BLaER1 (cell line): ENCODE measurements at regions not wholly inside any gene's neighbourhood (a gene's known extent, or its start where the extent isn't known, plus 50 kb on each side); places are given as distances from the start of the nearest gene placed in this dataset.
A peak's percentile ranks its signal among the peaks of the same experiment; 100 is the strongest.

ENCODE experiments used
- H3K27ac ChIP-seq: shearing (Covaris generic); formaldehyde crosslinking; 2 replicates; pipeline ENCODE4 v1.8.1; 2022
- H3K27me3 ChIP-seq: shearing (Covaris generic); formaldehyde crosslinking; 2 replicates; pipeline ENCODE4 v1.8.1; 2022
- H3K36me3 ChIP-seq: shearing (Covaris generic); formaldehyde crosslinking; 2 replicates; pipeline ENCODE4 v1.8.1; 2022
- H3K4me1 ChIP-seq: shearing (Covaris generic); formaldehyde crosslinking; 2 replicates; pipeline ENCODE4 v1.8.1; 2022
- H3K4me2 ChIP-seq: shearing (Covaris generic); formaldehyde crosslinking; 2 replicates; pipeline ENCODE4 v1.8.1; 2022
- H3K4me3 ChIP-seq: shearing (Covaris generic); formaldehyde crosslinking; 2 replicates; pipeline ENCODE4 v1.8.1; 2022
- H3K9ac ChIP-seq: shearing (Covaris generic); formaldehyde crosslinking; 2 replicates; pipeline ENCODE4 v1.8.1; 2022
- H3K9me3 ChIP-seq: shearing (Covaris generic); formaldehyde crosslinking; 2 replicates; pipeline ENCODE4 v1.8.1; 2022
- H4K20me1 ChIP-seq: shearing (Covaris generic); formaldehyde crosslinking; 2 replicates; pipeline ENCODE4 v1.8.1; 2022
- Cebpa-rat ChIP-seq: shearing (Covaris generic); IDR thresholded peaks from 2 replicates; pipeline ENCODE4 v1.8.1; 2022

DNA sequence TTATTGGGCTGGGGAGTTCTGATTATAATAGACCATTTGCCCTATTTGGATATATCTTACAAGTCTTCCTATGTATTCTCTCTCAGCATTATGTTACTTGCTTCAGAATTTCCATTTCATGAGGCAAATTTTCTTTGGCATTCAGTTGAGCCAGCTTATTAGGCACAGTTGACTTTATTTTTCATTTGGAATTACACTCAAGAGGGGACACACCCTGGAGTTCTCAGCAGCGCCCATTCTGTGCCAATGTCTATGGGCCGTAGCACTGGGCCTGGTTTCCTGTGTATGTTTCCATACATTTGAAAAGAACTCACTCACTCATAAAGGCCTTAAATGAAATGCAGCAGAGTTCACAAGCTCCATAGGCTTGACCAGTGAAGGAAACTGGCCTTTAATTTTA lies 138.5 kb downstream of the KLF12 start:
- TF ChIP-seq Cebpa-rat, result no peak
- Histone ChIP-seq H4K20me1 (no peaks in the 10 kb centered on the region), H3K4me1 (no peaks in the 10 kb centered on the region), H3K4me3 (no peak overlapping the region), H3K4me2 (no peak overlapping the region), H3K9me3 (no peaks in the 10 kb centered on the region), H3K36me3 (peaks cover 15% of the 10 kb centered on the region), H3K9ac (no peak overlapping the region), H3K27ac (no peak overlapping the region), H3K27me3 (no peaks in the 10 kb centered on the region)

DNA sequence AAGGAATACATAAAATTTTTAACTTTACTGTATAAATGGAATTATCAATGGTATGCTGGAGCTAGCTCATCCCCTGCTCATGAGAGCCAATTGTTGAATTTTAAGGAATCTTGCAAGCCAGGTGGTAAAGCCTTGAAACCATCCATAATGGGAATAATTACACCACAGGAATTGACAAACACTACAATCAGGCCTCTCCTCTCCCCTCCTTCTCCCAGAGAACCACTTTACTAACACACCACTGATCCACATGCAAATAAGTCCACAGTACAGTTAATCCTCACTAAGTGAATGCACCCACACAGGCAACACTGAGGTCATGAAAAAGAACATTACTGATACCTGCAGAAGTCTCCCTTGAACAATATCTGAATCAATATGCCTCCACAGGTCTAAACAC lies 140.5 kb downstream of the KLF12 start:
- H3K27me3 ChIP-seq, result no peaks in the 10 kb centered on the region
- H3K9ac ChIP-seq, result no peak overlapping the region
- no peak overlapping the region for H3K4me3 ChIP-seq
- no peak for TF ChIP-seq Cebpa-rat
- H3K4me1 ChIP-seq, result no peaks in the 10 kb centered on the region
- H3K9me3 ChIP-seq, result no peaks in the 10 kb centered on the region
- H3K4me2 ChIP-seq, result no peak overlapping the region
- H3K27ac ChIP-seq, result no peak overlapping the region
- H4K20me1 ChIP-seq, result no peaks in the 10 kb centered on the region
- H3K36me3 ChIP-seq, result peaks cover 15% of the 10 kb centered on the region

DNA sequence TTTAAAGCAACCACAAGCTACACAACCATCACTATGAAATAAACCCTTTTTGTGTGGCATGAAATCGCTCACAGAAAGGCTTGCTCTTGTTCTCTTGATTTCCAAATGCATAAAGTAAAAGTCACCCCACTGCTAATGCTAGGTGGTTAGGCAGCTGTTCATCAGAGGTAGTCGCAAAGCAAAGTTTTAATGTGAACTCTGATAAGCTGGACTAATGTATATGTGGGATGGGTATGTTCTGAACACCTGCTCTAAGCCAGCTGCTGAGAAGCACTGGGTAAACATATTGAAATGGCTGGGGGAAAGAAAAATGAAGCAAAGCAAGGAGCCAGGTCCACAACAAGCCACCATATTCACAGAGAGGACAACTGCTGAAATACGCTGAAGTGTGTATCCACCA lies 142.3 kb downstream of the KLF12 start:
- TF ChIP-seq Cebpa-rat, result no peak
- Histone ChIP-seq H3K4me1 (peaks cover 9% of the 10 kb centered on the region; the same call in 1 of the 2 replicates), H3K4me2 (no peak overlapping the region), H3K36me3 (peaks cover 15% of the 10 kb centered on the region), H3K9ac (no peak overlapping the region), H3K4me3 (no peak overlapping the region), H3K27ac (no peak overlapping the region), H4K20me1 (no peaks in the 10 kb centered on the region), H3K9me3 (peaks cover 4% of the 10 kb centered on the region; the same call in 1 of the 2 replicates), H3K27me3 (no peaks in the 10 kb centered on the region)

DNA sequence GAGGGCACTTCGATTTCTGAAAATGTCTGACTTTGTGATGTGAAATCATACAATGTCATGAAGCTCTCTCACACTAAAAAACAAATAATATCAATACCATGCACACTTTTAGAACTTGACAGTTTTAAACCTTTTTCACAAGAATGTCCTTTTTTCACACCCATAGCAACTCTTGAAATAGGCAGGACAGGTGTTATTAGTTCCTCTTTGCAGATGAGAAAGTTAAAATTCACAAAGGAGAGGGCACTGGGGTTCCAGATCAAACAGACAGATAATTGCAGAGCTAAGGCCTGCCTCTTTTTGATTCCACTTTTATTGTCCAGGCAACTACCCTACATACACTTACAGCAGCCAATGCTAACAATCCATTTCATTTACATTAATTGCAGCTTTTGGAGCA lies 142.8 kb downstream of the KLF12 start:
- Histone ChIP-seq H3K27ac (no peak overlapping the region), H3K27me3 (no peaks in the 10 kb centered on the region), H3K9me3 (peaks cover 4% of the 10 kb centered on the region; the same call in 1 of the 2 replicates), H3K36me3 (peaks cover 17% of the 10 kb centered on the region), H3K9ac (no peak overlapping the region), H3K4me1 (peaks cover 9% of the 10 kb centered on the region; the same call in 1 of the 2 replicates), H3K4me3 (no peak overlapping the region), H3K4me2 (no peak overlapping the region), H4K20me1 (no peaks in the 10 kb centered on the region)
- TF ChIP-seq Cebpa-rat, result no peak

DNA sequence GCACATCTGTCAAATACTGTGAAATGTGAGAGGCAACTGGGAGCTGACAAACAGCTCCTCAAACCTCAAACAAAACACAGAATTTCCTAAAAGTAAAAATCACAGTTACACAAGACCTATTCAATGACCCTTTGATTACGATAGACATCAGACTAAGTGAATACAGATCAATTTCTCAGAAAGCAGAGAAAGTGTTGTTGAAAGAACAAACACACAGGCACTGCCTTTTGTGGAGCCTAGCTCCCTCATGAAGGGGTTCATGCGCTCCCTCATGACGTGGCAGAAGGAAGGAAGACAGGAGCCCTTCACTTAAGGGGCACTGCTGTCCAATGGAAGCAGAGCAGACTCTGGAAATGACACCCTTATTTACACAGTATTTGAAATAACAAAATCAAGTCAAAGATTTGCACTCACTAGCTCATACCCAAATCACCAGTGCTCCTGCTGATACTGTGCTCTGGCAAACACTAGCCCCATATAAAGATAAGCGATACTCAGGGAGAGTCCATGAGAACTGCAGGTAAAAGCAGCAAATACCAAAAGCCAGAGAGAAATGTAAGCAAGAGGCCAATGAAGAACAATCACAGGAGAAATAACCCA lies 144.9 kb downstream of the KLF12 start:
- no peaks in the 10 kb centered on the region for H3K27me3 ChIP-seq
- TF ChIP-seq Cebpa-rat, result no peak
- H3K4me3 ChIP-seq, result no peak overlapping the region
- no peak overlapping the region for H3K4me2 ChIP-seq
- H3K9ac ChIP-seq, result no peak overlapping the region
- peaks cover 33% of the 10 kb centered on the region for H3K36me3 ChIP-seq
- H4K20me1 ChIP-seq, result no peaks in the 10 kb centered on the region
- peaks cover 4% of the 10 kb centered on the region; the same call in 1 of the 2 replicates for H3K9me3 ChIP-seq
- no peak overlapping the region for H3K27ac ChIP-seq
- peaks cover 9% of the 10 kb centered on the region; the same call in 1 of the 2 replicates for H3K4me1 ChIP-seq

DNA sequence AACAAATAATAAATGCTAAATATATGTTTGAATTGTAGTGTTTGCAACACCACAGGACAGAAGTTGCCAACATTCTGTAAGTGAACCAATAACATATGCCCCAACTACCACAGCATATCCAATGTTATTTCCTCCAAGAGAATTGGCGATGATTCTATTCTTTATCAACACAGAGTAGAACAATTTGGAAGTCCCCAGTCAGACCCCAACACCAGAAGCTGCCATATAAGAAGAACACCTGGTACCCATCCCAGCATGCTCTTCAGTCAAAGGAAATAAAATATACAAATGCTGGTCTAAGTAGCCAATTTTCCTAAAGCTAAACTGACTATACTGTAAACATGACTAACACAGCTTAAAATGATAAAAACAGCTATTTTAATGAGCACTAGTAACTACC lies 145.7 kb downstream of the KLF12 start:
- H3K36me3 ChIP-seq, result peaks cover 34% of the 10 kb centered on the region
- H3K27ac ChIP-seq, result no peak overlapping the region
- H3K4me2 ChIP-seq, result no peak overlapping the region
- no peaks in the 10 kb centered on the region for H3K27me3 ChIP-seq
- H3K9me3 ChIP-seq, result peaks cover 4% of the 10 kb centered on the region; the same call in 1 of the 2 replicates
- peaks cover 9% of the 10 kb centered on the region; the same call in 1 of the 2 replicates for H3K4me1 ChIP-seq
- no peak overlapping the region for H3K9ac ChIP-seq
- 0 out of 2 replicates have a peak, but pooled peaks cover 5% of the 10 kb centered on the region for H4K20me1 ChIP-seq
- no peak for TF ChIP-seq Cebpa-rat
- H3K4me3 ChIP-seq, result no peak overlapping the region

DNA sequence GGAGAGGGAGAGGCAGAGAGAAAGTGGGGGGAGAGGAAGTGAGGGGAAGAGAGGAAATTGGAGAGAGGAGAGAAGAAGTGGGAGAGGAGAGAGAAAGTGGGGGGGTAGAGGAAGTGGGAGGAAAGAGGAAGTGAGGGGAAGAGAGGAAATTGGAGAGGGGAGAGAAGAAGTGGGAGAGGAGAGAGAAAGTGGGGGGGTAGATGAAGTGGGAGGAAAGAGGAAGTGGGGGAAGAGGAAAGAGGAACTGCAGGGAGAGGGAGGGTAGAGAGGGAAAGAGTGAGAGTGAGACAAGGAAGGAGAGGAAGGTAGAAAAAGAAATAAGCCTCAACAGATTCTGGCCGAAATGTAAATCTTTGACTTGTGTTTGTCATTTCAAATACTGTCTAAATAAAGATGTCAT lies 146.6 kb downstream of the KLF12 start:
- no peak for TF ChIP-seq Cebpa-rat
- Histone ChIP-seq H3K4me3 (no peak overlapping the region), H3K9ac (no peak overlapping the region), H3K4me1 (peaks cover 9% of the 10 kb centered on the region; the same call in 1 of the 2 replicates), H4K20me1 (0 out of 2 replicates have a peak, but pooled peaks cover 5% of the 10 kb centered on the region), H3K4me2 (no peak overlapping the region), H3K9me3 (peaks cover 4% of the 10 kb centered on the region; the same call in 1 of the 2 replicates), H3K27ac (no peak overlapping the region), H3K27me3 (no peaks in the 10 kb centered on the region), H3K36me3 (peaks cover 31% of the 10 kb centered on the region)

DNA sequence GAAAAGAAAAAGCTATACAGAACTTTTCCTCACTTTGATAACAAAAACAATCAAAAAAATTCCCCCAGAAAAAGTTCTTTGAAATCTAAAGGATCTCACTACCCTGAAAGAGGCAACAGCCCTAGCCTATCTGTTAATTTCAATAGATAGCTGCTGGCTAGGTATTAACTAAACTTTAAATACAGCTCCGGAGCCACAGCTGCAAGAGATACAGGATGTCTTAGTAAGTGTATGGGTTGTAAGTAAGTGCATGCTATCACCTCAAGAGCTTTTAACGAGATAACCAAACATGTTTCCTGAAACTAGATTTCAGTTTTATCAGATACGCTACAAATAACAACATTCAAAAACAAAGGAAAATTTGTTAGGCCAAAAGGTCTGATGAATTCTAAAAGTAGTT lies 148.4 kb downstream of the KLF12 start:
- Histone ChIP-seq H3K27ac (0 out of 2 replicates have a peak overlapping the region, but pooled peaks have one; percentile 9), H3K27me3 (no peaks in the 10 kb centered on the region), H4K20me1 (0 out of 2 replicates have a peak, but pooled peaks cover 5% of the 10 kb centered on the region), H3K9ac (no peak overlapping the region), H3K36me3 (peaks cover 33% of the 10 kb centered on the region), H3K4me3 (no peak overlapping the region), H3K9me3 (peaks cover 5% of the 10 kb centered on the region; the same call in 1 of the 2 replicates), H3K4me1 (peaks cover 9% of the 10 kb centered on the region; the same call in 1 of the 2 replicates), H3K4me2 (no peak overlapping the region)
- no peak for TF ChIP-seq Cebpa-rat

DNA sequence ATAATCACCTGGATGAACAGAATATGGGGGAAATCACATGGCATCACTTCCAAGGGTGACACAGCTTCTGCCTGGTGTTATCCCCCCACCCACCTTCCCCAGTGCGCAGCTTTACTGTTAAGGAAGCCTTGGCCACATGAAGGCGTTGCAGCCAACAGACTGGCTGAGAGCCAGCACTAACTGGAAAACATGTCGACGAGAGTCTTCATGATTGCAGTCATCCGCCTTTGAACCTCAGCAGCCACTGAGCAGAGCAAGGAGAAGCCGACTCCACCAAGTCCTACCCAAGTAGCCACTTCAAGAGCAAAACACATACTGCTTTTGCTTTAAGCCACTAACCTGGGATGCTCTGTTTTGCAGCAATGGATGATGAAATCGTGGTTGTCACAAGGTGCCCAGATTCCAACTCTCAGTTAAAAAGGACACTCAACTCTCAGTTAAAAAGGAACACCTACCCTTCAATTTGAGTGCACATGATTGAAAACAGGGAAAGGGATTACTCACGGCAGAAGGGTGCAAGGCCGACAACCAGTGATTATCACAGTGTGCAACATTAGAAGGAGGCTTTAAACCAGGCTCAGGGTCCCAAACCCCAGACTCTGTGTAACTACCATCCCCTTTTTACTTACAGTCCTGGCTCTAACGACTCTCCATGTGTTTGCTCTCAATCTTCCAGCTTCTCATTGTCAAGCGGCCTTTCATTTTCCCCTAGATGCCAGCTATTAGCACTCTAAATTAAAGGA lies 149.1 kb downstream of the KLF12 start:
- H3K9ac ChIP-seq, result no peak overlapping the region
- no peak overlapping the region for H3K4me2 ChIP-seq
- no peak overlapping the region for H3K4me3 ChIP-seq
- no peak for TF ChIP-seq Cebpa-rat
- peaks cover 7% of the 10 kb centered on the region; the same call in 1 of the 2 replicates for H3K9me3 ChIP-seq
- 0 out of 2 replicates have a peak overlapping the region, but pooled peaks have one; percentile 9 for H3K27ac ChIP-seq
- H3K36me3 ChIP-seq, result peaks cover 36% of the 10 kb centered on the region
- H3K4me1 ChIP-seq, result peaks cover 9% of the 10 kb centered on the region; the same call in 1 of the 2 replicates
- no peaks in the 10 kb centered on the region for H3K27me3 ChIP-seq
- 0 out of 2 replicates have a peak, but pooled peaks cover 5% of the 10 kb centered on the region for H4K20me1 ChIP-seq

DNA sequence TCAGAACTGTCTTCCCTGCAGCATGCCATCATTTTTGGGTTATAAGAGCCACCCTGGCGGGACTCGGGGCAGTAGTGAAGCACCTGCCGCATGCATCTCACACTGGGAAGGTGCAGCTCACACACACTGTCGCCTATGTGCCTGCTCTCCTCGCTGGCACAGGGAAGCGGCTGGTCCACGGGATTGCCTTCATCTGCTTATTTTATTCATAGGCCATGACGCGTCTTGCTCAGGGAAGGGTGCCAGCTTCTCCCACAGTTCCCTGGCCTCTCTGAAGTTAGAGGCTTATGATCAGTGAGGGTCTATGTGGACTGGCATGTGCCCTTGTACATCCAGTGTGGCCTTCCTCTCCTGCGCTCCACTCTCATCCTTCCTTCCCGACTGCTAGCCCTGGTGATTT lies 150.0 kb downstream of the KLF12 start:
- peaks cover 7% of the 10 kb centered on the region; the same call in 1 of the 2 replicates for H3K9me3 ChIP-seq
- H3K27ac ChIP-seq, result no peak overlapping the region
- no peak overlapping the region for H3K9ac ChIP-seq
- H3K4me1 ChIP-seq, result peaks cover 9% of the 10 kb centered on the region; the same call in 1 of the 2 replicates
- no peak overlapping the region for H3K4me2 ChIP-seq
- 0 out of 2 replicates have a peak, but pooled peaks cover 5% of the 10 kb centered on the region for H4K20me1 ChIP-seq
- H3K4me3 ChIP-seq, result no peak overlapping the region
- no peaks in the 10 kb centered on the region for H3K27me3 ChIP-seq
- H3K36me3 ChIP-seq, result peaks cover 36% of the 10 kb centered on the region
- no peak for TF ChIP-seq Cebpa-rat
